CD14-positive monocyte (primary cell): ENCODE measurements at regions not wholly inside any gene's neighbourhood (a gene's known extent, or its start where the extent isn't known, plus 50 kb on each side); places are given as distances from the start of the nearest gene placed in this dataset.

Experiments
- DNase-seq, 3 donors: peaks; one replicate each; pipeline ENCODE4 v3.0.0-alpha.2; 2011 to 2022
- H2AFZ ChIP-seq: 2 replicates; pipeline ENCODE4 v1.6.0; 2012; ENCODE audit warnings: mild to moderate bottlenecking, low read depth, low read length, inconsistent platforms; ENCODE audit not compliant: insufficient read depth, poor library complexity, severe bottlenecking
- H3K27ac ChIP-seq, 2 donors: 1 replicate in 1 of 2; 2 replicates in 1 of 2; pipeline ENCODE4 v1.5.1; 2012 to 2013; ENCODE audit warnings: low read length in 2 of 2, control low read depth in 1 of 2, inconsistent platforms in 1 of 2, low read depth in 1 of 2, mild to moderate bottlenecking in 1 of 2
- H3K27me3 ChIP-seq, 2 donors: one replicate each; pipeline versions ENCODE4 v1.6.0 to v1.6.1; 2011 to 2013; ENCODE audit warnings: low read length in 2 of 2; ENCODE audit not compliant: control insufficient read depth in 2 of 2, insufficient read depth in 2 of 2
- H3K36me3 ChIP-seq, 2 donors: replicated peaks in 1 of 2; 1 replicate in 1 of 2; 2 replicates in 1 of 2; pipeline versions ENCODE4 v1.5.1 to v1.6.1; 2012 to 2013; ENCODE audit warnings: low read length in 2 of 2, control low read depth in 1 of 2, inconsistent platforms in 1 of 2, mild to moderate bottlenecking in 1 of 2; ENCODE audit not compliant: insufficient read depth in 2 of 2, control insufficient read depth in 1 of 2
- H3K4me1 ChIP-seq, 2 donors: 1 replicate in 1 of 2; 2 replicates in 1 of 2; pipeline versions ENCODE4 v1.5.1 to v1.6.1; 2012 to 2013; ENCODE audit warnings: low read length in 2 of 2, control low read depth in 1 of 2, inconsistent platforms in 1 of 2, mild to moderate bottlenecking in 1 of 2, moderate library complexity in 1 of 2; ENCODE audit not compliant: insufficient read depth in 2 of 2, control insufficient read depth in 1 of 2
- H3K4me2 ChIP-seq: replicated peaks from 2 replicates; pipeline ENCODE3; 2012; ENCODE audit warnings: low read length, moderate library complexity, mild to moderate bottlenecking; ENCODE audit not compliant: poor library complexity, severe bottlenecking; ENCODE audit errors: extremely low read depth
- H3K4me3 ChIP-seq, 3 experiments: fragments of 200-600 bp in 1 of 3; sonication (generic) in 1 of 3; replicated peaks in 1 of 3; 1 replicate in 2 of 3; 2 replicates in 1 of 3; pipeline ENCODE4 v1.5.1; 2011 to 2013; ENCODE audit warnings: low read length in 3 of 3, mild to moderate bottlenecking in 3 of 3, control low read depth in 2 of 3, low read depth in 2 of 3, inconsistent platforms in 1 of 3, moderate library complexity in 1 of 3
- H3K79me2 ChIP-seq: 2 replicates; pipeline ENCODE4 v1.6.0; 2012; ENCODE audit warnings: mild to moderate bottlenecking, control low read depth, inconsistent platforms, low read length, moderate library complexity; ENCODE audit not compliant: insufficient read depth
- H3K9ac ChIP-seq: 2 replicates; pipeline ENCODE4 v1.6.0; 2017; ENCODE audit warnings: low read length, mild to moderate bottlenecking; ENCODE audit not compliant: insufficient read depth, poor library complexity, severe bottlenecking
- H3K9me3 ChIP-seq, 2 donors: replicated peaks in 1 of 2; 1 replicate in 1 of 2; 2 replicates in 1 of 2; pipeline versions ENCODE4 v1.5.1 to v1.6.1; 2012 to 2013; ENCODE audit warnings: low read length in 2 of 2, control low read depth in 1 of 2; ENCODE audit not compliant: control insufficient read depth in 1 of 2, insufficient read depth in 1 of 2
- H4K20me1 ChIP-seq: 2 replicates; pipeline ENCODE4 v1.6.0; 2012; ENCODE audit warnings: mild to moderate bottlenecking, low read length, control low read depth, moderate library complexity; ENCODE audit not compliant: insufficient read depth
- H3K27ac Mint-ChIP-seq, 7 donors: one replicate each; pipeline ENCODE4 v1.8.0; 2020; ENCODE audit warnings: mild to moderate bottlenecking in 7 of 7, mixed read lengths in 7 of 7, moderate library complexity in 6 of 7, inconsistent platforms in 2 of 7
- H3K27me3 Mint-ChIP-seq, 3 donors: one replicate each; pipeline ENCODE4 v1.8.0; 2021 to 2022; ENCODE audit warnings: low read depth in 3 of 3, mild to moderate bottlenecking in 3 of 3, mixed read lengths in 3 of 3, moderate library complexity in 3 of 3, inconsistent platforms in 1 of 3
- H3K36me3 Mint-ChIP-seq, 2 donors: one replicate each; pipeline ENCODE4 v1.8.0; 2020; ENCODE audit warnings: mixed read lengths in 2 of 2, inconsistent platforms in 1 of 2, mild to moderate bottlenecking in 1 of 2
- H3K4me1 Mint-ChIP-seq: one replicate; pipeline ENCODE4 v1.8.0; 2020; ENCODE audit warnings: mild to moderate bottlenecking, mixed read lengths
- H3K4me3 Mint-ChIP-seq, 2 donors: one replicate each; pipeline ENCODE4 v1.8.0; 2020; ENCODE audit warnings: mild to moderate bottlenecking in 2 of 2, mixed read lengths in 2 of 2, moderate library complexity in 1 of 2
- H3K9me3 Mint-ChIP-seq, 7 donors: one replicate each; pipeline ENCODE4 v1.8.0; 2020 to 2022; ENCODE audit warnings: mixed read lengths in 7 of 7, mild to moderate bottlenecking in 6 of 7, moderate library complexity in 6 of 7, inconsistent platforms in 2 of 7
- WGBS: methylation state at CpG from one replicate; pipeline ENCODE4 v1.1.5; 2013; ENCODE audit warnings: missing lambda C conversion rate; ENCODE audit not compliant: insufficient coverage; 5-methylcytosine and 5-hydroxymethylcytosine counted together
- intact Hi-C, 2 donors: fragments of 100-400 bp; cut with micrococcal nuclease; formaldehyde crosslinking; loops; one replicate each; pipeline versions ENCODE4 v1.15.0 to v1.15.1; 2023
- TF ChIP-seq, protein P1 (sequence below): fragments of 200-600 bp; IDR thresholded peaks from one replicate; pipeline ENCODE4 v1.8.0; 2022; ENCODE audit warnings: antibody characterized with exemption, mild to moderate bottlenecking

- no peak overlapping the region for H3K27ac ChIP-seq
- no peaks in the 10 kb centered on the region for H3K4me1 ChIP-seq
- 80% methylated on average over 1 of the region's 1 CpG for WGBS
- peaks cover 0 to 3% of the 10 kb centered on the region in 2 donors for H3K9me3 ChIP-seq
- Mint-ChIP-seq H3K27ac (no peak overlapping the region), H3K4me3 (no peak overlapping the region), H3K4me1 (no peaks in the 10 kb centered on the region), H3K36me3 (no peaks in the 10 kb centered on the region), H3K9me3 (peaks cover 0 to 11% (median 0%) of the 10 kb centered on the region in 7 donors), H3K27me3 (no peaks in the 10 kb centered on the region)
- H3K4me2 ChIP-seq, result no peak overlapping the region
- H4K20me1 ChIP-seq, result no peaks in the 10 kb centered on the region
- no peak overlapping the region for H3K9ac ChIP-seq
- H3K79me2 ChIP-seq, result no peaks in the 10 kb centered on the region
- intact Hi-C loops, result no loop called here
- H3K27me3 ChIP-seq, result no peaks in the 10 kb centered on the region
- H3K4me3 ChIP-seq, result no peak overlapping the region
- no peak overlapping the region for H2AFZ ChIP-seq
- DNase-seq, result no peak
- TF ChIP-seq, protein P1, sequence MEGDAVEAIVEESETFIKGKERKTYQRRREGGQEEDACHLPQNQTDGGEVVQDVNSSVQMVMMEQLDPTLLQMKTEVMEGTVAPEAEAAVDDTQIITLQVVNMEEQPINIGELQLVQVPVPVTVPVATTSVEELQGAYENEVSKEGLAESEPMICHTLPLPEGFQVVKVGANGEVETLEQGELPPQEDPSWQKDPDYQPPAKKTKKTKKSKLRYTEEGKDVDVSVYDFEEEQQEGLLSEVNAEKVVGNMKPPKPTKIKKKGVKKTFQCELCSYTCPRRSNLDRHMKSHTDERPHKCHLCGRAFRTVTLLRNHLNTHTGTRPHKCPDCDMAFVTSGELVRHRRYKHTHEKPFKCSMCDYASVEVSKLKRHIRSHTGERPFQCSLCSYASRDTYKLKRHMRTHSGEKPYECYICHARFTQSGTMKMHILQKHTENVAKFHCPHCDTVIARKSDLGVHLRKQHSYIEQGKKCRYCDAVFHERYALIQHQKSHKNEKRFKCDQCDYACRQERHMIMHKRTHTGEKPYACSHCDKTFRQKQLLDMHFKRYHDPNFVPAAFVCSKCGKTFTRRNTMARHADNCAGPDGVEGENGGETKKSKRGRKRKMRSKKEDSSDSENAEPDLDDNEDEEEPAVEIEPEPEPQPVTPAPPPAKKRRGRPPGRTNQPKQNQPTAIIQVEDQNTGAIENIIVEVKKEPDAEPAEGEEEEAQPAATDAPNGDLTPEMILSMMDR, result no peak
- H3K36me3 ChIP-seq, result no peaks in the 10 kb centered on the region
These were observed 213.3 kb downstream of the PARM1 start for GRCh38 chr4:75146223-75146622.

GRCh38 chr4:75144475-75144874 lies 211.6 kb downstream of the PARM1 start:
- H3K27ac Mint-ChIP-seq, result no peak overlapping the region
- WGBS, result 71% methylated on average over 1 of the region's 1 CpG
- intact Hi-C loops, result no loop called here

More at GRCh38 chr4:75144475-75144874, 211.6 kb downstream of the PARM1 start:
- Histone ChIP-seq H2AFZ (no peak overlapping the region), H3K79me2 (no peaks in the 10 kb centered on the region), H4K20me1 (no peaks in the 10 kb centered on the region), H3K9me3 (peaks cover 0 to 3% of the 10 kb centered on the region in 2 donors), H3K4me2 (no peak overlapping the region), H3K9ac (no peak overlapping the region), H3K36me3 (no peaks in the 10 kb centered on the region), H3K27me3 (no peaks in the 10 kb centered on the region), H3K4me3 (no peak overlapping the region), H3K4me1 (no peaks in the 10 kb centered on the region), H3K27ac (no peak overlapping the region)
- TF ChIP-seq, protein P1, result no peak
- Mint-ChIP-seq H3K27me3 (no peaks in the 10 kb centered on the region), H3K4me3 (no peak overlapping the region), H3K4me1 (no peaks in the 10 kb centered on the region), H3K9me3 (peaks cover 0 to 9% (median 1%) of the 10 kb centered on the region in 7 donors), H3K36me3 (no peaks in the 10 kb centered on the region)
- DNase-seq, result no peak
